Suppressor macrophage treated with lipopolysaccharide for 1 hour (primary cell): ENCODE measurements at regions not wholly inside any gene's neighbourhood (a gene's known extent, or its start where the extent isn't known, plus 50 kb on each side); places are given as distances from the start of the nearest gene placed in this dataset.
A peak's percentile ranks its signal among the peaks of the same experiment; 100 is the strongest.
"Not testable (repeated sequence)": the region's sequence is repeated elsewhere in the genome, so short reads cannot be mapped to it uniquely, and the experiment has no call there.

Experiments
- DNase-seq, 3 donors: peaks; one replicate each; pipeline ENCODE4 v3.0.0-alpha.2; 2020 to 2022

GRCh38 chr21:31449921-31450535, 106.0 kb upstream of the TIAM1 start:
- DNase-seq: no peak

GRCh38 chr21:31448496-31448895, 104.4 kb upstream of the TIAM1 start:
- DNase-seq: peak; percentile 18 to 46 (median 43)

GRCh38 chr21:31447505-31447904, 103.4 kb upstream of the TIAM1 start:
- DNase-seq: peak; percentile 19 to 54 (median 51)

GRCh38 chr21:31446226-31446855, 102.3 kb upstream of the TIAM1 start:
- DNase-seq: peak; percentile 26 to 65 (median 60)

GRCh38 chr21:31445137-31445536, 101.1 kb upstream of the TIAM1 start:
- peak; percentile 13 to 44 (median 41) for DNase-seq

- DNase-seq: peak; percentile 72 to 86 (median 79)
Measured at GRCh38 chr21:31443736-31444521, 99.9 kb upstream of the TIAM1 start.

GRCh38 chr21:31442339-31442738, 98.3 kb upstream of the TIAM1 start:
- DNase-seq: peak in 1 of 3 donors; percentile 19

GRCh38 chr21:31429506-31429905, 85.4 kb upstream of the TIAM1 start:
- no peak for DNase-seq

GRCh38 chr21:31426235-31426797, 82.3 kb upstream of the TIAM1 start:
- no peak for DNase-seq

GRCh38 chr21:31425138-31425537, 81.1 kb upstream of the TIAM1 start:
- no peak for DNase-seq

GRCh38 chr21:31424058-31424457, 80.0 kb upstream of the TIAM1 start:
- DNase-seq: no peak

- DNase-seq: no peak
Measured at GRCh38 chr21:31420988-31421387, 76.9 kb upstream of the TIAM1 start.

GRCh38 chr21:31420354-31420753, 76.3 kb upstream of the TIAM1 start:
- DNase-seq: no peak

GRCh38 chr21:31418377-31419001, 74.4 kb upstream of the TIAM1 start:
- DNase-seq: no peak

- DNase-seq: not testable (repeated sequence)
Measured at GRCh38 chr21:31417214-31417613, 73.2 kb upstream of the TIAM1 start.

GRCh38 chr21:31416465-31416864, 72.4 kb upstream of the TIAM1 start:
- DNase-seq: no peak

- no peak for DNase-seq
Measured at GRCh38 chr21:31414263-31415000, 70.4 kb upstream of the TIAM1 start.

GRCh38 chr21:31413698-31414097, 69.6 kb upstream of the TIAM1 start:
- DNase-seq: no peak

- DNase-seq: peak; percentile 45 to 63 (median 52)
Measured at GRCh38 chr21:31410499-31411131, 66.6 kb upstream of the TIAM1 start.

- DNase-seq: no peak
Measured at GRCh38 chr21:31409831-31410487, 65.9 kb upstream of the TIAM1 start.
